IMR-90 (cell line): ENCODE measurements at regions not wholly inside any gene's neighbourhood (a gene's known extent, or its start where the extent isn't known, plus 50 kb on each side); places are given as distances from the start of the nearest gene placed in this dataset.

Source experiments
- ATAC-seq: fragments of 200-7000 bp; cut with Tn5 transposase; 2 replicates; pipeline ENCODE4 v1.9.1; 2020; ENCODE audit warnings: low read depth, mild to moderate bottlenecking, moderate library complexity
- BruUV-seq: library from RNA; stranded (reverse); fragments of 400-500 nt; replicated peaks from 2 replicates; lab custom pipeline; 2021; lab: Mats Ljungman, UMichigan
- CTCF ChIA-PET: fragments of 300-600 bp; formaldehyde crosslinking; extraction: SDS; loops from one replicate; lab custom pipeline; 2021; ENCODE audit warnings: antibody characterized with exemption; lab: Yijun Ruan, JAX
- POLR2A ChIA-PET: fragments of 300-600 bp; sonication (Branson Sonifier 250); formaldehyde crosslinking; loops from one replicate; lab custom pipeline; 2022; ENCODE audit warnings: antibody characterized with exemption; ENCODE audit not compliant: unreplicated experiment; lab: Charles Lee
- DNase-seq: peaks from one replicate; pipeline ENCODE4 v3.0.0; 2013
- H2AFZ ChIP-seq: replicated peaks from 2 replicates; pipeline ENCODE3; 2013; ENCODE audit warnings: low read length, mild to moderate bottlenecking; ENCODE audit not compliant: poor library complexity
- H2AK5ac ChIP-seq: 2 replicates; pipeline ENCODE4 v1.6.1; 2013; ENCODE audit warnings: low read depth, low read length, inconsistent platforms
- H2AK9ac ChIP-seq: replicated peaks from 2 replicates; pipeline ENCODE3; 2013; ENCODE audit warnings: mild to moderate bottlenecking, low read depth, low read length, moderate library complexity; ENCODE audit not compliant: poor library complexity
- H2BK120ac ChIP-seq: 2 replicates; pipeline ENCODE4 v1.6.1; 2013; ENCODE audit warnings: low read depth, low read length, inconsistent platforms
- H2BK15ac ChIP-seq: 3 replicates; pipeline ENCODE4 v1.6.1; 2013; ENCODE audit warnings: low read depth, low read length, inconsistent platforms
- H2BK20ac ChIP-seq: 2 replicates; pipeline ENCODE4 v1.6.1; 2013; ENCODE audit warnings: low read depth, mild to moderate bottlenecking, inconsistent platforms, low read length, moderate library complexity
- H2BK5ac ChIP-seq: 2 replicates; pipeline ENCODE4 v1.6.1; 2013; ENCODE audit warnings: mild to moderate bottlenecking, low read depth, low read length, inconsistent platforms; ENCODE audit not compliant: poor library complexity, severe bottlenecking
- H3K14ac ChIP-seq: replicated peaks from 2 replicates; pipeline ENCODE4 v1.6.1; 2013; ENCODE audit warnings: low read depth, low read length, inconsistent platforms
- H3K18ac ChIP-seq: 2 replicates; pipeline ENCODE4 v1.6.1; 2013; ENCODE audit warnings: low read depth, low read length, control low read depth
- H3K23ac ChIP-seq: 2 replicates; pipeline ENCODE4 v1.6.1; 2013; ENCODE audit warnings: low read depth, low read length, inconsistent platforms
- H3K27ac ChIP-seq: 2 replicates; pipeline ENCODE4 v1.5.1; 2013; ENCODE audit warnings: mild to moderate bottlenecking, control low read depth, low read length; ENCODE audit not compliant: insufficient read depth
- H3K27me3 ChIP-seq: 2 replicates; pipeline ENCODE4 v1.6.1; 2013; ENCODE audit warnings: low read length; ENCODE audit not compliant: control insufficient read depth, insufficient read depth
- H3K36me3 ChIP-seq: 2 replicates; pipeline ENCODE4 v1.6.1; 2013; ENCODE audit warnings: low read length, mixed read lengths; ENCODE audit not compliant: control insufficient read depth, insufficient read depth
- H3K4ac ChIP-seq: 2 replicates; pipeline ENCODE4 v1.6.1; 2013; ENCODE audit warnings: low read depth, low read length, inconsistent platforms
- H3K4me1 ChIP-seq: 2 replicates; pipeline ENCODE4 v1.6.1; 2013; ENCODE audit warnings: low read length, mixed read lengths; ENCODE audit not compliant: control insufficient read depth, insufficient read depth
- H3K4me2 ChIP-seq: 2 replicates; pipeline ENCODE4 v1.6.1; 2013; ENCODE audit warnings: low read depth, mild to moderate bottlenecking, control low read depth, low read length, moderate library complexity
- H3K4me3 ChIP-seq: 2 replicates; pipeline ENCODE4 v1.5.1; 2013; ENCODE audit warnings: low read depth, mild to moderate bottlenecking, control low read depth, low read length, moderate library complexity; ENCODE audit not compliant: insufficient read depth
- H3K56ac ChIP-seq: 2 replicates; pipeline ENCODE4 v1.6.1; 2013; ENCODE audit warnings: low read length, inconsistent platforms; ENCODE audit not compliant: insufficient read depth; ENCODE audit errors: extremely low read depth
- H3K79me1 ChIP-seq, 2 experiments: 2 replicates each; pipeline ENCODE4 v1.6.1; 2013; ENCODE audit warnings: low read length in 2 of 2, inconsistent platforms in 1 of 2, low read depth in 1 of 2
- H3K9ac ChIP-seq: 2 replicates; pipeline ENCODE4 v1.6.1; 2013; ENCODE audit warnings: low read depth, low read length, control low read depth
- H3K9me1 ChIP-seq: 2 replicates; pipeline ENCODE4 v1.6.1; 2013; ENCODE audit warnings: low read length, inconsistent platforms; ENCODE audit not compliant: insufficient read depth
- H3K9me3 ChIP-seq: 2 replicates; pipeline ENCODE4 v1.6.1; 2013; ENCODE audit warnings: low read length; ENCODE audit not compliant: control insufficient read depth, insufficient read depth
- H4K20me1 ChIP-seq: 2 replicates; pipeline ENCODE4 v1.6.1; 2013; ENCODE audit warnings: low read length, inconsistent platforms; ENCODE audit not compliant: insufficient read depth
- H4K5ac ChIP-seq: 2 replicates; pipeline ENCODE4 v1.6.1; 2013; ENCODE audit warnings: mild to moderate bottlenecking, low read depth, low read length, control low read depth
- H4K8ac ChIP-seq, 2 experiments: 2 replicates each; pipeline ENCODE4 v1.6.1; 2013; ENCODE audit warnings: low read depth in 2 of 2, low read length in 2 of 2, control low read depth in 1 of 2, inconsistent platforms in 1 of 2
- H4K91ac ChIP-seq: 2 replicates; pipeline ENCODE4 v1.6.1; 2013; ENCODE audit warnings: low read depth, low read length, inconsistent platforms; ENCODE audit not compliant: insufficient read depth
- BHLHE40 ChIP-seq: fragments of 150-350 bp; IDR thresholded peaks from 2 replicates; pipeline ENCODE4 v1.6.1; 2016; ENCODE audit warnings: mild to moderate bottlenecking, low read depth, low read length
- CEBPB ChIP-seq: IDR thresholded peaks from 2 replicates; pipeline ENCODE4 v1.6.1; 2012; ENCODE audit warnings: low read depth, low read length, improper control_type of control experiment
- CHD1 ChIP-seq: IDR thresholded peaks from 2 replicates; pipeline ENCODE4 v1.6.1; 2012; ENCODE audit warnings: low read depth, low read length, improper control_type of control experiment
- MAFK ChIP-seq: IDR thresholded peaks from 2 replicates; pipeline ENCODE4 v1.6.1; 2012; ENCODE audit warnings: low read depth, low read length, improper control_type of control experiment
- MAZ ChIP-seq: IDR thresholded peaks from 2 replicates; pipeline ENCODE4 v1.6.1; 2012; ENCODE audit warnings: low read depth, mild to moderate bottlenecking, low read length, improper control_type of control experiment, moderate library complexity, borderline replicate concordance
- NFE2L2 ChIP-seq: fragments of 150-350 bp; IDR thresholded peaks from 2 replicates; pipeline ENCODE4 v1.6.1; 2016; ENCODE audit warnings: low read depth, mild to moderate bottlenecking, low read length
- POLR2A ChIP-seq: IDR thresholded peaks from 2 replicates; pipeline ENCODE4 v1.6.1; 2012; ENCODE audit warnings: mild to moderate bottlenecking, low read depth, low read length
- RAD21 ChIP-seq: IDR thresholded peaks from 2 replicates; pipeline ENCODE4 v1.6.1; 2012; ENCODE audit warnings: low read length, improper control_type of control experiment
- RCOR1 ChIP-seq: IDR thresholded peaks from 2 replicates; pipeline ENCODE4 v1.6.1; 2012; ENCODE audit warnings: mild to moderate bottlenecking, low read length, improper control_type of control experiment; ENCODE audit not compliant: insufficient replicate concordance
- RFX5 ChIP-seq: IDR thresholded peaks from 2 replicates; pipeline ENCODE4 v1.8.0; 2012; ENCODE audit warnings: low read depth, mild to moderate bottlenecking, low read length, moderate library complexity
- USF2 ChIP-seq: fragments of 150-350 bp; IDR thresholded peaks from 2 replicates; pipeline ENCODE4 v1.6.1; 2017; ENCODE audit warnings: mild to moderate bottlenecking, antibody characterized with exemption, low read length, low read depth
- WGBS, 2 experiments: methylation state at CpG; one replicate each; pipeline versions ENCODE4 v1.1.5 to v1.1.7; 2013; ENCODE audit warnings: missing lambda C conversion rate in 2 of 2; ENCODE audit not compliant: insufficient read length in 1 of 2; ENCODE audit errors: extremely low coverage in 2 of 2; 5-methylcytosine and 5-hydroxymethylcytosine counted together
- dilution Hi-C: fragments of 300-500 bp; cut with HindIII; formaldehyde crosslinking; loops from one replicate; pipeline ENCODE4 v1.14.3; 2018; ENCODE audit warnings: low sequenced_read_pairs; ENCODE audit not compliant: unreplicated experiment
- in situ Hi-C: fragments of 300-500 bp; cut with MboI; formaldehyde crosslinking; loops from 3 replicates; pipeline ENCODE4 v1.14.3; 2019; ENCODE audit warnings: low sequenced_read_pairs, inconsistent platforms, mixed read lengths
- intact Hi-C: fragments of 100-400 bp; cut with micrococcal nuclease; formaldehyde crosslinking; loops from 2 replicates; pipeline ENCODE4 v1.10.0; 2022
- TF ChIP-seq, protein P1 (sequence below): conservative IDR thresholded peaks from 2 replicates; pipeline ENCODE4 v1.5.1; 2012; ENCODE audit warnings: mild to moderate bottlenecking, low read depth, low read length, improper control_type of control experiment
- TF ChIP-seq, protein P2 (sequence below): fragments of 150-350 bp; IDR thresholded peaks from 2 replicates; pipeline ENCODE4 v1.6.1; 2016; ENCODE audit warnings: low read depth, mild to moderate bottlenecking, low read length, moderate library complexity, borderline replicate concordance

DNA sequence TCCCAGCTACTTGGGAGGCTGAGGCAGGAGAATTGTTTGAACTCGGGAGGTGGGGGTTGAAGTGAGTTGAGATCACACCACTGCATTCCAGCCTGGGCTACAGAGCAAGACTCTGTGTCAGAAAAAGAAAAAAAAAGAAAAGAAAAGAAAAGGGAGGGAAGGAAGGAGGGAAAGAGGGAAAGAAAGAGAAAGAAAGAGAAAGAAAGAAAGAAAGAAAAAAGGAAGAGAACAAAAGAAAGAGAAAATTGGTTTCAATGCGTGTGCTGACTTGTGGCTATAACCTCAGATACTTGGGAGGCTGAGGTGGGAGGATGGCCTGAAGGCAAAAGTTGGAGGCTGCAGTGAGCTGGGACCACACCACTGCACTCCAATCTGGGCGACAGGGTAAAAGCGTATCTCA, 128.4 kb upstream of the TBX3 start:
- 0 out of 2 replicates have a peak overlapping the region, but pooled peaks have one; percentile 43 for H2AK5ac ChIP-seq
- peak overlapping the region; percentile 88 for H3K27ac ChIP-seq
- no peak overlapping the region for H2AFZ ChIP-seq
- ChIA-PET POLR2A (interaction anchor here (0.6 to 1.1 kb wide), 3 partner anchors 125 to 357 kb away, joined by 4 to 5 read pairs (median 5); partner anchors contain the start of gene TBX3), CTCF (interaction anchor here (1.2 kb wide), 1 partner anchor 128 kb away, joined by 5 read pairs; the partner anchor contains the start of gene TBX3)
- peak overlapping the region; percentile 85 for H2BK5ac ChIP-seq
- H3K56ac ChIP-seq: 0 out of 2 replicates have a peak overlapping the region, but pooled peaks have one; percentile 83
- H3K79me1 ChIP-seq: no peaks in the 10 kb centered on the region
- H3K9me3 ChIP-seq: no peaks in the 10 kb centered on the region
- no peaks in the 10 kb centered on the region for H4K20me1 ChIP-seq
- H4K8ac ChIP-seq: peak overlapping the region; percentile 25 to 86; a peak in 2 of 4 replicates
- peak overlapping the region; percentile 51 for H4K5ac ChIP-seq
- DNase-seq (no peak), ATAC-seq (no peak)
- H2AK9ac ChIP-seq: no peak overlapping the region
- H3K9ac ChIP-seq: peak overlapping the region; percentile 46
- H2BK15ac ChIP-seq: peak overlapping the region; percentile 20; the same call in 2 of the 3 replicates
- peak overlapping the region; percentile 63 for H3K18ac ChIP-seq
- WGBS, 2 experiments: no CpG with 5 or more reads among the region's 4 CpGs
- peak overlapping the region; percentile 70; the same call in 1 of the 2 replicates for H3K23ac ChIP-seq
- dilution Hi-C loops (no loop called here), in situ Hi-C loops (no loop called here), intact Hi-C loops (loop anchor here (2.0 to 10.0 kb wide), 3 partner anchors 50 to 322 kb away; partner anchors contain the start of gene TBX3)
- H3K4me1 ChIP-seq: peaks cover 4% of the 10 kb centered on the region; the same call in 1 of the 2 replicates
- no peak for TF ChIP-seq MAFK
- TF ChIP-seq NFE2L2: no peak
- TF ChIP-seq, protein P1, sequence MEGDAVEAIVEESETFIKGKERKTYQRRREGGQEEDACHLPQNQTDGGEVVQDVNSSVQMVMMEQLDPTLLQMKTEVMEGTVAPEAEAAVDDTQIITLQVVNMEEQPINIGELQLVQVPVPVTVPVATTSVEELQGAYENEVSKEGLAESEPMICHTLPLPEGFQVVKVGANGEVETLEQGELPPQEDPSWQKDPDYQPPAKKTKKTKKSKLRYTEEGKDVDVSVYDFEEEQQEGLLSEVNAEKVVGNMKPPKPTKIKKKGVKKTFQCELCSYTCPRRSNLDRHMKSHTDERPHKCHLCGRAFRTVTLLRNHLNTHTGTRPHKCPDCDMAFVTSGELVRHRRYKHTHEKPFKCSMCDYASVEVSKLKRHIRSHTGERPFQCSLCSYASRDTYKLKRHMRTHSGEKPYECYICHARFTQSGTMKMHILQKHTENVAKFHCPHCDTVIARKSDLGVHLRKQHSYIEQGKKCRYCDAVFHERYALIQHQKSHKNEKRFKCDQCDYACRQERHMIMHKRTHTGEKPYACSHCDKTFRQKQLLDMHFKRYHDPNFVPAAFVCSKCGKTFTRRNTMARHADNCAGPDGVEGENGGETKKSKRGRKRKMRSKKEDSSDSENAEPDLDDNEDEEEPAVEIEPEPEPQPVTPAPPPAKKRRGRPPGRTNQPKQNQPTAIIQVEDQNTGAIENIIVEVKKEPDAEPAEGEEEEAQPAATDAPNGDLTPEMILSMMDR: no peak
- TF ChIP-seq RAD21: no peak
- no peak for TF ChIP-seq CEBPB
- TF ChIP-seq USF2: no peak
- no peak for TF ChIP-seq RFX5
- no peak for TF ChIP-seq RCOR1
- TF ChIP-seq CHD1: no peak
- TF ChIP-seq POLR2A: no peak
- TF ChIP-seq, protein P2, sequence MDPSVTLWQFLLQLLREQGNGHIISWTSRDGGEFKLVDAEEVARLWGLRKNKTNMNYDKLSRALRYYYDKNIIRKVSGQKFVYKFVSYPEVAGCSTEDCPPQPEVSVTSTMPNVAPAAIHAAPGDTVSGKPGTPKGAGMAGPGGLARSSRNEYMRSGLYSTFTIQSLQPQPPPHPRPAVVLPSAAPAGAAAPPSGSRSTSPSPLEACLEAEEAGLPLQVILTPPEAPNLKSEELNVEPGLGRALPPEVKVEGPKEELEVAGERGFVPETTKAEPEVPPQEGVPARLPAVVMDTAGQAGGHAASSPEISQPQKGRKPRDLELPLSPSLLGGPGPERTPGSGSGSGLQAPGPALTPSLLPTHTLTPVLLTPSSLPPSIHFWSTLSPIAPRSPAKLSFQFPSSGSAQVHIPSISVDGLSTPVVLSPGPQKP: no peak
- TF ChIP-seq BHLHE40: no peak
- TF ChIP-seq MAZ: no peak
- H4K91ac ChIP-seq: peak overlapping the region; percentile 82; the same call in 1 of the 2 replicates
- no peaks in the 10 kb centered on the region for H3K27me3 ChIP-seq
- no peaks in the 10 kb centered on the region for H3K36me3 ChIP-seq
- H3K4ac ChIP-seq: peak overlapping the region; percentile 82
- H2BK20ac ChIP-seq: peak overlapping the region; percentile 83
- peak overlapping the region; percentile 0; the same call in 1 of the 2 replicates for H3K4me2 ChIP-seq
- no peak overlapping the region for H3K4me3 ChIP-seq
- 0 out of 2 replicates have a peak, but pooled peaks cover 4% of the 10 kb centered on the region for H3K9me1 ChIP-seq
- peak overlapping the region; percentile 93 for H2BK120ac ChIP-seq
- H3K14ac ChIP-seq: peak overlapping the region; percentile 50
- no TSS peak for BruUV-seq
